GM18498 (cell line): ENCODE measurements at regions not wholly inside any gene's neighbourhood (a gene's known extent, or its start where the extent isn't known, plus 50 kb on each side); places are given as distances from the start of the nearest gene placed in this dataset.
"Not testable (repeated sequence)": the region's sequence is repeated elsewhere in the genome, so short reads cannot be mapped to it uniquely, and the experiment has no call there.

Experiments
- ATAC-seq: cut with Tn5 transposase; IDR thresholded peaks from one replicate; pipeline ENCODE4 v1.9.1; 2021; ENCODE audit warnings: mild to moderate bottlenecking, moderate library complexity; ENCODE audit not compliant: unreplicated experiment

DNA sequence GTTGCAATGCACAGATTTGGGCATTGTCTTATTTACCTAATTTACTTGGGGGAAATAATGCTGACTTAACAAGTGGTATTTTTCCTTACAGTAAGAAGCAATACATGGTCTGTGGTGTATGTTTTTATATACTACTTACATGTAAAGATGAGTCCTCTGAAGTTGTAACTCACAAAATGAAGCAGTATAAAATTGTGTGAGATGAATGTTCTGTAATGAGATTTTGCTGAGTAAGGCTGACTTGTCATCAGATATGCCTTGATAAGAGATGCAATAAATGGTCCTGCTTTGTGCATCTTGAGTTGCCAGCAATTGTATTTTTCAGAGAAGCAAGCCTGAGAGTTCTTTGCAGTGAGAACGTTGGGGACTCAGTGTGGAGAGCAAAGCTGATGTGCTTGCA, 92.2 kb upstream of the GNAQ start:
- no peak for ATAC-seq

DNA sequence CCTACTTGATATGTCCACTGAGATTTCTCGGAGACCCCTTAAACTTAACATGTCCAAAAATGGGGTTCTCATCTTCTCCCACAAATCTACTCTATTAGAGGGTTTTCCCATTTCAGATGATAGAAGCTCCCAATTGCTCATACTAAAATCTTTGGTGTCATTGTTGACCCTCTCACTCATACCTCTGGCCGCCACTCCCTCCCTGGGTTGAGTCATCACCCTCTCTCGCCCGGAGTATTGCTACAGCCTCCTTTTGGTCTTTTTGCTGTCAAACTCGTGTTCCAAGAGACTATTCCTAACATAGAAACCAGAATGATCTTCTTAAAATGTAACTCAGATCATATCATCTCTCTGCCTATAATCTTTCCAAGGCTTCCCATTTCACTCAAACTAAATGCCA, 91.0 kb upstream of the GNAQ start:
- no peak for ATAC-seq

GRCh38 chr9:78121488-78121887, 89.9 kb upstream of the GNAQ start:
- no peak for ATAC-seq

DNA sequence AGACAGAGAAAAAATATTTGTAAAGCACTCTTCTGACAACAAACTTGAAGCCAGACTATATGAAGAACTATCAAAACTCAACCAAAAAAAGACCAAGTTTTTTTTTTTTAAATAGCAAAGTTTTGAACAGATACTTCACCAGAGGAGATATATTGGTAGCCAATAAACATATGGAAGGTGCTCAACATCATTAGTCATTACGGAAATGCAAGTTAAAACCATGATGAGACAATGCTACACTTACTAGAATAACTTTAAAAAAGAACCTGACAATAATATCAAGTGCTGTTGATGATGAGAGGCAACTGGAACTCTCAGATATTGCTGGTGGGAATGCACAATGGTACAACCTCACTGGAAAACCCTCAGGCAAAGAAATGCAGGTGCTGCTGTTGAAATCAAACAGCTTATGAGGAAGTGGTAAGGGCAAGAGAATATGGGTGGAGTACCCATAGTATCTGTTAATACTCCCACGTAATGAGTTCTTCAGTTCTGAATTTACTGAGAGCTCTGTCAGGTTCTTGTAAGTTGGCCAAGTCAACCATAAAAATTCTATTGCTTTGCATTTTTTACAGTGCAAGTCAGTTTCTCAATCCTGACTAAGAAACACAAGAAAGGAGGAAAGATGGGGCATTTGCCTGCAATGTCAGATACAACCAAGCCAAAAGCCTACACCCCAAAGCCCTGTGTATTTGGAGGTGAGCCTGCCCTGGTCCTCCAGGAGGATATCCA, 87.3 kb upstream of the GNAQ start:
- ATAC-seq: peak; percentile 88

- ATAC-seq: no peak
Measured at GRCh38 chr9:78115073-78115472, 83.5 kb upstream of the GNAQ start.

DNA sequence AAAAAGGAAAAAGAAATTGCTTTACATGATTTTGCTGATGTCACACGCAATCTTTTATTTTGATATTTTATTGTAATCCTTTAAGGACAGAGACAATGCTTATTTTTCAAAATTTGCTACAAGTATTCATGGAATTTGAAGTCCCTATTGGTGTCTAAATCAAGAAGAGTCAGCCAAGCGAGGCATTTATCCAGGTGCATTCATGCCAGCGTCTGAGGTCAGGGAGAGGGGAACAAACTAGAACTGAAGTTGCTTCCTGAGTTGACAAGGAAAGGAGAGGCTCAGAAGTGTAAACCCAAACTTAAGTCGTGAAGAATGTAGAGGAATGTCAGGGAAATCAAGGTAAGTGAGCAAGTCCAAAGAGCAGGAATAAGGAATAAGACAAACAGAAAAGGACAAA, 83.0 kb upstream of the GNAQ start:
- no peak for ATAC-seq

GRCh38 chr9:78112406-78112805, 80.8 kb upstream of the GNAQ start:
- ATAC-seq: no peak

GRCh38 chr9:78112004-78112403, 80.4 kb upstream of the GNAQ start:
- ATAC-seq: no peak

DNA sequence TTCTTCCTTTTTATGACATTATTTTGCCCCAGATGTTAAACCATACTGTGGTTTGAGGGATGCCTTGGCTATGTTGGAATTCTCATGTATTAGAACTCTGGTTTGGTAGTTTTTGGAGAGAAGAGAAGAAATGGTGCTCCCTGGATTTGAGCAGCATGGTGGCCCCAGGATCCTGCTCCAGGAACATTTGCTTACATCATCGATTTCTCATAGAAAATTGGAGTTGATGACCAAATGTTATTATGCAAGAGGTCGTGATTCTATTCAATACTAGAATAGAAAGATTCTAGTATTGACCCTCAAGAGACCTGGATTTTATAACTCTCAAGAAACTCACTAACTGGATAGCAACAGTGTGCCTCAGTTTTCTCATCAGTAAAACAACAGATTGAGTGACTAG, 77.5 kb upstream of the GNAQ start:
- no peak for ATAC-seq

- ATAC-seq: not testable (repeated sequence)
Measured at GRCh38 chr9:78106586-78106985, 75.0 kb upstream of the GNAQ start.

GRCh38 chr9:78103971-78104433, 72.4 kb upstream of the GNAQ start:
- peak; percentile 88 for ATAC-seq

DNA sequence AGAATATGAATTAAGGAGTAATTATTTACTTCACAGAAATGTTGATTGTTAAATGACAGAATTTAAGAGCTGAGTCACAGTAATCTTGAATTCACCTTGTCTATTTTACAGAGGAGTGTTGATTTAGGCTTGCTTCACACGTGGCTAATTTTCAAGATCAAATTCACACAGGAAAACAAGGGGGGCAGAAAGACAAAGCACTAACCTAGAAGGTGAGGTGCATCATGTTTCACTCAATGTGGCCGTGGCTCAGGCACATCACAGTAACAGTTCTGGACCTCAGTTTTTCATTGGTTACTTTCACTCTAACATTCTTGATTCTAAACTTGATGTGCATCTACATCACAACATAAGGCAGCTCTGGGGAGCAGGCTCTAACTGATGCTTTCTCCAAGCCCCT, 69.6 kb upstream of the GNAQ start:
- no peak for ATAC-seq

DNA sequence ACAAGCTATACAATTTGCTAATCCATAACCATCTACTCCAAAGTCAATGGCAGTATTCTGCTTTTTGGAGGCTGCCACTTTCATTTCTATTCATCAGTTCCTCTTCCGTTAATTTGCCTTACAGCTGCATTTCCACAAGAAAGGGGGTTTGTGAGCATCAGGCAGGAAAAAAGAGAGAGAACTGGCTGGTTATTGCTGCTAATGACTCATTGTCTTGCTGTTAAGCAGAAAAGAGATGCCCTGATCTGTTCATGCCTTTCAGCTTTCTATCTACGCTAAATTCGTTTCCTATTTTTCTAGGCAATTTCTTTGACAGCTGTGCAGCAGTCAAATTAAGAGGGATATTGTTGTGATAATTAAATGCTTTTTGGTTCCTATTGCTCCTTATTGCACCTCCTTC, 65.9 kb upstream of the GNAQ start:
- ATAC-seq: no peak

DNA sequence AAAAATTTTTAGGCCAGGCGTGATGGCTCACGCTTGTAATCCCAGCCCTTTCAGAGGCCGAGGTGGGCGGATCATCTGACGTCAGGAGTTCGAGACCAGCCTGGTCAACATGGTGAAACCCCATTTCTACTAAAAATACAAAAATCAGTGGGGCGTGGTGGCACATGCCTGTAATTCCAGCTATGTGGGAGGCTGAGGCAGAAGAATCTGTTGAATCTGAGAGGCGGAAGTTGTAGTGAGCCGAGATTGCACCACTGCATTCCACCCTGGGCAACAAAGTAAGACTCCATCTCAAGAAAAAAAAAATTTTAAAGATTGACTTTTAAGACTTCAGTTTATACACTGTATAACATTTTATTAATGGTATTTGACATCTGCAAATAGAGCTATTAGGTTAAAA, 60.1 kb upstream of the GNAQ start:
- no peak for ATAC-seq

- ATAC-seq: no peak
Measured at GRCh38 chr9:78089111-78089510, 57.5 kb upstream of the GNAQ start.

DNA sequence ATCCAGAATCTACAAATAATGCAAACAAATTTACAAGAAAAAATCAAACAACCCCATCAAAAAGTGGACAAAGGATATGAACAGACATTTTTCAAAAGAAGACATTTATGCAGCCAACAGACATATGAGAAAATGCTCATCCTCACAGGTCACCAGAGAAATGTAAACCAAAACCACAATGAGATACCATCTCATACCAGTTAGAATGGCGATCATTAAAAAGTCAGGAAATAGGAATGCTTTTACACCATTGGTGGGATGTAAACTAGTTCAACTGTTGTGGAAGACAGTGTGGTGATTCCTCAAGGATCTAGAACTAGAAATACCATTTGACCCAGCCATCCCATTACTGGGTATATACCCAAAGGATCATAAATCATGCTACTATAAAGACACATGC, 56.6 kb upstream of the GNAQ start:
- not testable (repeated sequence) for ATAC-seq
